ENCODE measurements at regions not wholly inside any gene's neighbourhood (a gene's known extent, or its start where the extent isn't known, plus 50 kb on each side); places are given as distances from the start of the nearest gene placed in this dataset.

DNA sequence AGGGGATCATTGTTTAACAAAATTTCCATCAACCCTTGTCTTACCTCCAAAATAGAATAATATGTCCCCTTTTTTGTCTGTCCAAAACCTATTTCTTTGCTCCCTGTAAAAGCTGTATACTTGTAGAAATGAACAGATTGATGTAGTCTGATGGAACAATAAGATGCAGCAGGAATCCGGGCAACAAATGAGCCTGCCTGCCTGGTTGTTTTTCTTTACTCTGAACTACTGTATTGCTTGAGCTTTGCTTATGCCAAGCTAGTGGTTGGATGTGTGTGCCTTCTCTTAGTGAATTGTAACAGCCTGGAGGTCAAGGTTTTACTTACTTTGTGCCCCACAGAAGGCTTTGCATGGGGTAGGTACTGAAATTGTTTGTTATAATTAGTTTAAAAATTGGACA is 116.2 kb upstream of the TLL1 start:
- TF ChIP-seq, protein P1, sequence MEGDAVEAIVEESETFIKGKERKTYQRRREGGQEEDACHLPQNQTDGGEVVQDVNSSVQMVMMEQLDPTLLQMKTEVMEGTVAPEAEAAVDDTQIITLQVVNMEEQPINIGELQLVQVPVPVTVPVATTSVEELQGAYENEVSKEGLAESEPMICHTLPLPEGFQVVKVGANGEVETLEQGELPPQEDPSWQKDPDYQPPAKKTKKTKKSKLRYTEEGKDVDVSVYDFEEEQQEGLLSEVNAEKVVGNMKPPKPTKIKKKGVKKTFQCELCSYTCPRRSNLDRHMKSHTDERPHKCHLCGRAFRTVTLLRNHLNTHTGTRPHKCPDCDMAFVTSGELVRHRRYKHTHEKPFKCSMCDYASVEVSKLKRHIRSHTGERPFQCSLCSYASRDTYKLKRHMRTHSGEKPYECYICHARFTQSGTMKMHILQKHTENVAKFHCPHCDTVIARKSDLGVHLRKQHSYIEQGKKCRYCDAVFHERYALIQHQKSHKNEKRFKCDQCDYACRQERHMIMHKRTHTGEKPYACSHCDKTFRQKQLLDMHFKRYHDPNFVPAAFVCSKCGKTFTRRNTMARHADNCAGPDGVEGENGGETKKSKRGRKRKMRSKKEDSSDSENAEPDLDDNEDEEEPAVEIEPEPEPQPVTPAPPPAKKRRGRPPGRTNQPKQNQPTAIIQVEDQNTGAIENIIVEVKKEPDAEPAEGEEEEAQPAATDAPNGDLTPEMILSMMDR (IDR thresholded peaks at IDR 0.05) = no peak
- TF ChIP-seq POLR2A (IDR thresholded peaks at IDR 0.05; ENCODE audit: low read depth) (no peak), POLR2AphosphoS5 (IDR thresholded peaks at IDR 0.05) (no peak)
